Ovary (tissue), 7 donors: ENCODE measurements at regions not wholly inside any gene's neighbourhood (a gene's known extent, or its start where the extent isn't known, plus 50 kb on each side); places are given as distances from the start of the nearest gene placed in this dataset.

Experiments used
- DNase-seq, 5 donors: peaks; one replicate each; pipeline ENCODE4 v3.0.0-alpha.2; 2019 to 2020
- H3K27ac ChIP-seq, 2 donors: fragments of 200-600 bp; one replicate each; pipeline versions ENCODE4 v1.5.1 to v1.8.0; 2019 to 2022
- H3K27me3 ChIP-seq: fragments of 200-600 bp; one replicate; pipeline ENCODE4 v1.8.0; 2022
- H3K36me3 ChIP-seq: fragments of 200-600 bp; sonication (generic); one replicate; pipeline ENCODE4 v1.5.1; 2019
- H3K4me1 ChIP-seq: one replicate; pipeline ENCODE4 v1.8.1; 2013; ENCODE audit warnings: mild to moderate bottlenecking, moderate library complexity; ENCODE audit not compliant: insufficient read depth
- H3K4me3 ChIP-seq: fragments of 200-600 bp; sonication (generic); one replicate; pipeline ENCODE4 v1.5.1; 2017
- H3K9me3 ChIP-seq, 2 donors: fragments of 200-600 bp in 1 of 2; sonication (generic) in 1 of 2; one replicate each; pipeline versions ENCODE4 v1.5.1 to v1.8.1; 2013 to 2019; ENCODE audit warnings: mild to moderate bottlenecking in 1 of 2, moderate library complexity in 1 of 2
- CTCF ChIP-seq, 3 donors: fragments of 450-650 bp in 2 of 3; fragments of 200-600 bp in 1 of 3; IDR thresholded peaks; one replicate each; pipeline versions ENCODE4 v1.5.1 to v1.8.0; 2016 to 2022; ENCODE audit warnings: antibody characterized with exemption in 3 of 3, mild to moderate bottlenecking in 1 of 3
- EP300 ChIP-seq: sonication (generic); formaldehyde crosslinking; IDR thresholded peaks from one replicate; pipeline ENCODE4 v1.6.1; 2017; ENCODE audit warnings: antibody characterized with exemption
- POLR2A ChIP-seq: fragments of 450-650 bp; IDR thresholded peaks from one replicate; pipeline ENCODE4 v1.6.1; 2017; ENCODE audit warnings: antibody characterized with exemption, mild to moderate bottlenecking, moderate library complexity
- WGBS, 3 donors: extraction: QIAGEN DNeasy Blood & Tissue Kit in 1 of 3; methylation state at CpG; one replicate each; pipeline versions ENCODE4 v1.1.5 to v1.1.7; 2013 to 2017; 5-methylcytosine and 5-hydroxymethylcytosine counted together
- intact Hi-C, 4 donors: fragments of 100-400 bp; cut with DNase I; formaldehyde crosslinking; loops; one replicate each; pipeline versions ENCODE4 v1.11.0 to v1.15.1; 2022 to 2023
- donor health status: DM: no; HTN: no; CAD: no; lungs with moderate emphysema.
- donor health status: DM: no; HTN: no; CAD: no.
- donor health status: Bipolar disorder and iron deficiency.
- donor health status: DM: no; HTN: no; CAD: no.
- donor health status: DM: yes; HTN: yes; CAD: no.

GRCh38 chr13:23086968-23087623 is 93.7 kb upstream of the SGCG start:
- Histone ChIP-seq H3K4me1 (no peaks in the 10 kb centered on the region), H3K27me3 (no peaks in the 10 kb centered on the region), H3K27ac (no peak overlapping the region), H3K4me3 (no peak overlapping the region), H3K36me3 (no peaks in the 10 kb centered on the region), H3K9me3 (no peaks in the 10 kb centered on the region)
- no peak for TF ChIP-seq POLR2A
- TF ChIP-seq CTCF (IDR thresholded peaks at IDR 0.05), result no peak
- no peak for TF ChIP-seq EP300
- WGBS, 3 donors, result 27 to 45% (median 42%) methylated on average over 2 of the region's 2 CpGs
- DNase-seq, result no peak
- intact Hi-C loops, result no loop called here

- Histone ChIP-seq H3K36me3 (no peaks in the 10 kb centered on the region), H3K4me3 (no peak overlapping the region), H3K9me3 (no peaks in the 10 kb centered on the region), H3K27ac (no peak overlapping the region), H3K27me3 (no peaks in the 10 kb centered on the region), H3K4me1 (no peaks in the 10 kb centered on the region)
- no peak for TF ChIP-seq POLR2A
- TF ChIP-seq EP300, result no peak
- TF ChIP-seq CTCF (IDR thresholded peaks at IDR 0.05), result no peak
- intact Hi-C loops, result no loop called here
- no peak for DNase-seq
- WGBS, 3 donors, result 83 to 91% (median 84%) methylated on average over 1 of the region's 1 CpG
Measured at GRCh38 chr13:23087880-23088279, 92.9 kb upstream of the SGCG start.

- Histone ChIP-seq H3K27ac (no peak overlapping the region), H3K4me1 (no peaks in the 10 kb centered on the region), H3K9me3 (no peaks in the 10 kb centered on the region), H3K27me3 (no peaks in the 10 kb centered on the region), H3K4me3 (no peak overlapping the region), H3K36me3 (no peaks in the 10 kb centered on the region)
- WGBS, 3 donors, result 82 to 89% (median 88%) methylated on average over 7 of the region's 7 CpGs
- intact Hi-C loops, result no loop called here
- no peak for DNase-seq
- TF ChIP-seq POLR2A (no peak), CTCF (IDR thresholded peaks at IDR 0.05) (no peak), EP300 (no peak)
Measured at GRCh38 chr13:23098161-23098907, 82.4 kb upstream of the SGCG start.

- no peak for TF ChIP-seq CTCF (IDR thresholded peaks at IDR 0.05)
- no peak for TF ChIP-seq EP300
- TF ChIP-seq POLR2A, result no peak
- no peak overlapping the region for H3K4me3 ChIP-seq
- DNase-seq, result no peak
- no peaks in the 10 kb centered on the region for H3K36me3 ChIP-seq
- H3K4me1 ChIP-seq, result no peaks in the 10 kb centered on the region
- H3K27me3 ChIP-seq, result no peaks in the 10 kb centered on the region
- H3K27ac ChIP-seq, result no peak overlapping the region
- intact Hi-C loops, result no loop called here
- no peaks in the 10 kb centered on the region for H3K9me3 ChIP-seq
- 15 to 19% (median 18%) methylated on average over 3 of the region's 3 CpGs for WGBS, 3 donors
Measured at GRCh38 chr13:23105051-23105450, 75.7 kb upstream of the SGCG start.
